Prostate gland (tissue), 2 donors: ENCODE measurements at regions not wholly inside any gene's neighbourhood (a gene's known extent, or its start where the extent isn't known, plus 50 kb on each side); places are given as distances from the start of the nearest gene placed in this dataset.

Source experiments
- DNase-seq: peaks from one replicate; pipeline ENCODE4 v3.0.0-alpha.2; 2019; ENCODE audit warnings: low spot score
- H3K27ac ChIP-seq, 2 donors: fragments of 200-600 bp; sonication (generic); 2 replicates each; pipeline ENCODE4 v1.5.1; 2017 to 2019
- H3K27me3 ChIP-seq: fragments of 200-600 bp; sonication (generic); replicated peaks from 2 replicates; pipeline ENCODE4 v1.5.1; 2019; ENCODE audit not compliant: insufficient read depth
- H3K36me3 ChIP-seq, 2 donors: fragments of 200-600 bp; sonication (generic); 1 replicate in 1 of 2; 2 replicates in 1 of 2; pipeline versions ENCODE4 v1.5.1 to v1.8.1; 2017 to 2019
- H3K4me1 ChIP-seq: fragments of 200-600 bp; sonication (generic); replicated peaks from 2 replicates; pipeline ENCODE4 v1.5.1; 2019
- H3K4me3 ChIP-seq, 2 donors: fragments of 200-600 bp; sonication (generic); 2 replicates each; pipeline ENCODE4 v1.5.1; 2017 to 2019
- H3K9me3 ChIP-seq: fragments of 200-600 bp; sonication (generic); 2 replicates; pipeline ENCODE4 v1.5.1; 2017
- POLR2A ChIP-seq: fragments of 450-650 bp; IDR thresholded peaks from one replicate; pipeline ENCODE4 v1.6.1; 2016; ENCODE audit warnings: antibody characterized with exemption, mild to moderate bottlenecking
- POLR2AphosphoS5 ChIP-seq: sonication (generic); formaldehyde crosslinking; IDR thresholded peaks from one replicate; pipeline ENCODE4 v1.6.1; 2017; ENCODE audit warnings: antibody characterized with exemption
- WGBS: methylation state at CpG from one replicate; pipeline ENCODE4 v1.1.5; 2018; 5-methylcytosine and 5-hydroxymethylcytosine counted together
- intact Hi-C: fragments of 100-400 bp; cut with DNase I; formaldehyde crosslinking; loops from one replicate; pipeline ENCODE4 v1.14.2; 2022
- TF ChIP-seq, protein P1 (sequence below), 4 experiments: fragments of 200-600 bp in 2 of 4; fragments of 450-650 bp in 2 of 4; sonication (generic) in 2 of 4; IDR thresholded peaks; 1 replicate in 3 of 4; 2 replicates in 1 of 4; pipeline ENCODE4 v1.5.1; 2016 to 2019; ENCODE audit warnings: antibody characterized with exemption in 4 of 4, mild to moderate bottlenecking in 2 of 4, moderate library complexity in 2 of 4

DNA sequence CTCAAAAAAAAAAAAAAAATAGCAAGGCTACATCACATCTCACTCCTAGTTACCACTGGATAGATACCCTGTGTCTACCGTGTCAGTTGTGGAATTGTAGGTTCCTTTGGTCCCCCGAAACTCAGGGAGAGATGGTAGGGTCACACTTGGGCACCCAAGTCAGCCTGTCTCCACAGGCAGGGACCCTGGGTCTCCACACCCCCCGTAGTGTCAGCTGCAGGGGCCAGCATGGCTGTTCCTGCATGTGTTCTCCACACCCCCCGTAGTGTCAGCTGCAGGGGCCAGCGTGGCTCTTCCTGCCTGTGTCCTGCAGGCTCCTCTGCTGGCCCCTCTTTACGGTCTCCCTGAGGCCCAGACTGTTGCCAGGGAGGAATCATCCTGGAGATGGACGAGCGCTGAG, 282.1 kb downstream of the BRD1 start:
- H3K36me3 ChIP-seq = no peaks in the 10 kb centered on the region
- no peak for DNase-seq
- H3K4me3 ChIP-seq = no peak overlapping the region
- H3K4me1 ChIP-seq = no peaks in the 10 kb centered on the region
- intact Hi-C loops = no loop called here
- no peaks in the 10 kb centered on the region for H3K9me3 ChIP-seq
- 71% methylated on average over 8 of the region's 8 CpGs for WGBS
- no peak overlapping the region for H3K27ac ChIP-seq
- H3K27me3 ChIP-seq = peaks cover 9% of the 10 kb centered on the region
- TF ChIP-seq, protein P1, sequence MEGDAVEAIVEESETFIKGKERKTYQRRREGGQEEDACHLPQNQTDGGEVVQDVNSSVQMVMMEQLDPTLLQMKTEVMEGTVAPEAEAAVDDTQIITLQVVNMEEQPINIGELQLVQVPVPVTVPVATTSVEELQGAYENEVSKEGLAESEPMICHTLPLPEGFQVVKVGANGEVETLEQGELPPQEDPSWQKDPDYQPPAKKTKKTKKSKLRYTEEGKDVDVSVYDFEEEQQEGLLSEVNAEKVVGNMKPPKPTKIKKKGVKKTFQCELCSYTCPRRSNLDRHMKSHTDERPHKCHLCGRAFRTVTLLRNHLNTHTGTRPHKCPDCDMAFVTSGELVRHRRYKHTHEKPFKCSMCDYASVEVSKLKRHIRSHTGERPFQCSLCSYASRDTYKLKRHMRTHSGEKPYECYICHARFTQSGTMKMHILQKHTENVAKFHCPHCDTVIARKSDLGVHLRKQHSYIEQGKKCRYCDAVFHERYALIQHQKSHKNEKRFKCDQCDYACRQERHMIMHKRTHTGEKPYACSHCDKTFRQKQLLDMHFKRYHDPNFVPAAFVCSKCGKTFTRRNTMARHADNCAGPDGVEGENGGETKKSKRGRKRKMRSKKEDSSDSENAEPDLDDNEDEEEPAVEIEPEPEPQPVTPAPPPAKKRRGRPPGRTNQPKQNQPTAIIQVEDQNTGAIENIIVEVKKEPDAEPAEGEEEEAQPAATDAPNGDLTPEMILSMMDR (IDR thresholded peaks at IDR 0.05) = no peak
- no peak for TF ChIP-seq POLR2A
- no peak for TF ChIP-seq POLR2AphosphoS5

DNA sequence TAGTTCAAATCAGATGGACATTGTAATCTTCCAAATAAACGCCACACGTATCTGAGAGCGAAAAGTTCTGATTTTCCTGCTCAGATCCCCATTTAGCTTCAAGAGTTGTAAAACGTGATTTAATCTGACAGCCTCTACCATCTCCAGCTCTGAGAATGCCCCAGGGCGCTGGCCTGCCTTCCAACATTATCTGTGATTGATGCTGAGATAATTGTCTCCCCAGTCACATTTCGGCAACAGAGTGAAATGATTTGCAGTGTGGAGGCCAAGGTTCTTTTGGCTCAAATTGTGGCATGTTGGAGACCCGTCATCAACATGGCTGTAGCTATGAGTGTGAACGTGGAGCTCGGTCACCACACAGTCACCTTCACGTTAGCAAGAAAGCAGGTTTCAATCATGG, 283.4 kb downstream of the BRD1 start:
- no peak for DNase-seq
- Histone ChIP-seq H3K27ac (no peak overlapping the region), H3K27me3 (peaks cover 9% of the 10 kb centered on the region), H3K4me1 (no peaks in the 10 kb centered on the region), H3K4me3 (no peak overlapping the region), H3K36me3 (no peaks in the 10 kb centered on the region), H3K9me3 (no peaks in the 10 kb centered on the region)
- intact Hi-C loops = no loop called here
- WGBS = 23% methylated on average over 10 of the region's 10 CpGs
- TF ChIP-seq POLR2AphosphoS5 = no peak
- TF ChIP-seq POLR2A = no peak
- TF ChIP-seq, protein P1 (IDR thresholded peaks at IDR 0.05) = no peak

DNA sequence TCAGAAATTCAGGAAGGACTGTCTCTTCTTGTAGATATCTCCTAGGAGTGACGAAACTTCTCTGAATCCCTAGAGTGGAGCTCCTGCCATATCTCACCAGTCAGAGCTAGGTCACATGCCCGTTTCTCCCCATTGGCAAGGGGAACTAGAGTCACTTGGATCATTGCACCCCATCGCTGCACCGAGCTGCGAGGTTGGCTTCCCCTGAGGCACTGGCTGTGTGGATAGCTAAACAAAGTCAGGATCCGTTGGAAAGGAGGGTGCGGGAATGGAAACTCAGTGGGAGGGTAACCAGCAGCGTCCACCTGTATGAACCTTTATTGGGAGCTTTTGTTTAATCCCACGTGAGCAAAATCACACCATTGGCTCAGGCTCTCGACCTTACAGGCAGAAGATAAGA, 283.8 kb downstream of the BRD1 start:
- Histone ChIP-seq H3K36me3 (no peaks in the 10 kb centered on the region), H3K9me3 (no peaks in the 10 kb centered on the region), H3K27me3 (peaks cover 8% of the 10 kb centered on the region), H3K4me1 (no peaks in the 10 kb centered on the region), H3K27ac (no peak overlapping the region), H3K4me3 (no peak overlapping the region)
- intact Hi-C loops = no loop called here
- TF ChIP-seq POLR2A (no peak), POLR2AphosphoS5 (no peak)
- TF ChIP-seq, protein P1 (IDR thresholded peaks at IDR 0.05) = no peak
- no peak for DNase-seq
- 67% methylated on average over 10 of the region's 10 CpGs for WGBS

DNA sequence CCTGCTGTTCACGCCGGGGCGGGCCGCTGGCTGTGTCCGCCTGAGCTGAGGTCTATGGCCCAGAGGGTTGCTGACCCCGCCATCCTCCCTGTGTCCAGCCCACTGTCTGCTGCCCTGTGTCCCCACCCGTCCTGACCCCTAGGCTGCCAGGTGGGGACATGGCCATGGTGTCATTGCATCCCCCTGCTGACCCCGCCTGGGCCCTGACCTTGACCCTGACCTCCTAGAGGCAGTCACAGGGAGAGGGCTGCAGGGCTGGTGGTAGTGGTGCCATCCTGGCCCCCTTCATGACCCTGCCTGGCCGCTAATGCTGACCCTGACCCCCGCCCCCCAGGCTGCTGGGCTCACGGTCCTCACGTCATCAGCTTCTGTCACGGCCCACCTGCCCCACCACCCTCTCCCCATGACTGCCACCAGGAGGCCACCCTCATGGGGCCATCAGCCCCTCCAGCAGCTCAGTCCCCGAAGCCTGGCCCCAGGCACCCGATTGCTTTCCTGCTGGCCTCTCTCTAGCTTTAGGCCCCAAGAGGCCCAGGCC, 285.9 kb downstream of the BRD1 start:
- intact Hi-C loops = no loop called here
- no peaks in the 10 kb centered on the region for H3K36me3 ChIP-seq
- H3K27me3 ChIP-seq = no peaks in the 10 kb centered on the region
- no peak for DNase-seq
- no peaks in the 10 kb centered on the region for H3K9me3 ChIP-seq
- no peak overlapping the region for H3K27ac ChIP-seq
- WGBS = 93% methylated on average over 15 of the region's 15 CpGs
- TF ChIP-seq POLR2A (no peak), POLR2AphosphoS5 (no peak)
- TF ChIP-seq, protein P1 (IDR thresholded peaks at IDR 0.05) = no peak
- no peaks in the 10 kb centered on the region for H3K4me1 ChIP-seq
- no peak overlapping the region for H3K4me3 ChIP-seq

DNA sequence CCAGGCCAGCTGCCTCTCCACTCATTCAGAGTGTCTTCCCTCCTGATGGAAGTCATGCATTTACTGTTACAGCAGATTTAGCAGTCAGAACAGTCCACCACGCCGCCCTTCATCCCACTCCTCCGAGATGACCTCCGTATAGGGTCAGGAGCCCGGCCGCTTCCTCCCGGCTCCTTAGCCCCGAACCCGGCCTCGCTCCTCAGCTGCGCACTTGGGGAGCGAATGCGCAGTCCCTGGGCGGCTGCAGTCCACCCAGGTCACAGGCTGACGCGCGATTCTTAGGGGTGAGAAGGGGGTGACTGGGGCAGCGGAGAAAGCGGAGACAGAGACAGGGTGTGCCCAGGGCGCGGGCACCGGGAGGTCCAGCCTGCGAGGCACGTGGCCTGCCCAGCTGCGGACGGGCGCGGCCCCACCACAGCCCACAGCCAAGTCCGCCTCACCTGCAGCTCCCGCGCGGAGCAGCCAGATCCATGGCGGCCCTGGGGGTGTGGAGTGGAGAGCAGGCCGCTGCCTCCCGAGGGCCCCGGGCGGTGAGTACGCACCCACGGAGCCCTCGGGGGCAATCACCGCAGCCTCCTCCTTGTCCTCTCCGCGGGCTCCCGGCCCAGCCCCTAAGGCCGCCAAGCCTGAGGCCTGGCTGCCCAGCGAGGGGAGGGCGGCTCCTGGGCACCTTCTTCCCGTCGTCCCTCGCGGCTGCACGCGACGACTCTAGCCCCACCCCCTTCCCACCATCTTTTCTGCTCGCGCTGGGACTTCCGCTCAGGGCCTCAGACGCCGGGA, 286.6 kb downstream of the BRD1 start:
- 98% methylated on average over 59 of the region's 59 CpGs for WGBS
- H3K36me3 ChIP-seq = no peaks in the 10 kb centered on the region
- H3K4me1 ChIP-seq = no peaks in the 10 kb centered on the region
- H3K9me3 ChIP-seq = no peaks in the 10 kb centered on the region
- no peak overlapping the region for H3K27ac ChIP-seq
- no peak for TF ChIP-seq POLR2A
- no peak for TF ChIP-seq POLR2AphosphoS5
- TF ChIP-seq, protein P1 (IDR thresholded peaks at IDR 0.05) = no peak
- H3K4me3 ChIP-seq = no peak overlapping the region
- DNase-seq = no peak
- H3K27me3 ChIP-seq = no peaks in the 10 kb centered on the region
- intact Hi-C loops = no loop called here
